ENCODE measurements at regions not wholly inside any gene's neighbourhood (a gene's known extent, or its start where the extent isn't known, plus 50 kb on each side); places are given as distances from the start of the nearest gene placed in this dataset.

- no peak overlapping the region for H3K27ac ChIP-seq
- DNase-seq (ENCODE audit: low spot score): no peak
- TF ChIP-seq, protein P1, sequence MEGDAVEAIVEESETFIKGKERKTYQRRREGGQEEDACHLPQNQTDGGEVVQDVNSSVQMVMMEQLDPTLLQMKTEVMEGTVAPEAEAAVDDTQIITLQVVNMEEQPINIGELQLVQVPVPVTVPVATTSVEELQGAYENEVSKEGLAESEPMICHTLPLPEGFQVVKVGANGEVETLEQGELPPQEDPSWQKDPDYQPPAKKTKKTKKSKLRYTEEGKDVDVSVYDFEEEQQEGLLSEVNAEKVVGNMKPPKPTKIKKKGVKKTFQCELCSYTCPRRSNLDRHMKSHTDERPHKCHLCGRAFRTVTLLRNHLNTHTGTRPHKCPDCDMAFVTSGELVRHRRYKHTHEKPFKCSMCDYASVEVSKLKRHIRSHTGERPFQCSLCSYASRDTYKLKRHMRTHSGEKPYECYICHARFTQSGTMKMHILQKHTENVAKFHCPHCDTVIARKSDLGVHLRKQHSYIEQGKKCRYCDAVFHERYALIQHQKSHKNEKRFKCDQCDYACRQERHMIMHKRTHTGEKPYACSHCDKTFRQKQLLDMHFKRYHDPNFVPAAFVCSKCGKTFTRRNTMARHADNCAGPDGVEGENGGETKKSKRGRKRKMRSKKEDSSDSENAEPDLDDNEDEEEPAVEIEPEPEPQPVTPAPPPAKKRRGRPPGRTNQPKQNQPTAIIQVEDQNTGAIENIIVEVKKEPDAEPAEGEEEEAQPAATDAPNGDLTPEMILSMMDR (IDR thresholded peaks at IDR 0.05): no peak
- no peak overlapping the region for H3K4me3 ChIP-seq
Observed at GRCh38 chr18:28689588-28689987, 512.7 kb upstream of the CDH2 start.

- no peak overlapping the region for H3K27ac ChIP-seq
- H3K4me3 ChIP-seq: no peak overlapping the region
- TF ChIP-seq, protein P1 (IDR thresholded peaks at IDR 0.05): no peak
- no peak for DNase-seq (ENCODE audit: low spot score)
Observed at GRCh38 chr18:28684746-28685355, 507.9 kb upstream of the CDH2 start.

DNA sequence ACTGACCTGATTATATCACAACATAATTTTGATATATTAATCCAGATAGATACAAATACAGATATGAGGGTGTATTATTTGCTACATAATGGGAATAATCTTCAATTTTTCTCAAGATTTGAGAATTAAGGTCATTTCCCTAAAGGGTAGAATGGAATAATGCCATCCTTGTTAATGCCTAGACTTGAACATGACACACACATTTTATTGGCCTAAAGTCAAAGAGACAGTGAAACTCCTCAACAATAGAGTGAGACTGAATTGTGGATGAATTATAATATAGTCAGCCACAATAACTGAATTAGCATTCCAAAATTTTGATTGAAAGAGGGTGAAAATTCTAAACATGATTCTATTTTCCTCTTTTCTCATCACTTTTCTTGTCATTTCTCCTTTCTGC lies 506.0 kb upstream of the CDH2 start:
- Histone ChIP-seq H3K4me3 (no peak overlapping the region), H3K27ac (no peak overlapping the region)
- TF ChIP-seq, protein P1 (IDR thresholded peaks at IDR 0.05): no peak
- no peak for DNase-seq (ENCODE audit: low spot score)

DNA sequence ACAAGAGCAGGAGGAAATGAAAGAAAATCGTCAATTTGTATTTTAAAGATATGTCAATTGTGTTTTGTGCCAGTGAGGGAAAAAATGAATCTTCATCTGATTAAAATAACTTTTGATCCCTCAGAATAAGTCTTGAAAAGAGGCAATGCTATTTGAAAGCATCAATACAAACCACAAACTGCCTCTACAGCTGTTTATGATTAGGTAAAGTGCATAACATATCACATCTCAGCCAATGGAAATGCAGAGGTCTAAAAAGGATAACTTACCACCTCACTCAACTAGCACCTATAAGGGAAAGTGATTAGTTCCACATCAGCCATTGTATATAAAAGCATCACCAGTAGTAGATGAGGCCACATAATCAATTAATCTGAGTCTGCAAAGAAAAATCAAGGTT lies 492.2 kb upstream of the CDH2 start:
- TF ChIP-seq, protein P1 (IDR thresholded peaks at IDR 0.05): no peak
- DNase-seq (ENCODE audit: low spot score): no peak
- Histone ChIP-seq H3K4me3 (no peak overlapping the region), H3K27ac (no peak overlapping the region)

DNA sequence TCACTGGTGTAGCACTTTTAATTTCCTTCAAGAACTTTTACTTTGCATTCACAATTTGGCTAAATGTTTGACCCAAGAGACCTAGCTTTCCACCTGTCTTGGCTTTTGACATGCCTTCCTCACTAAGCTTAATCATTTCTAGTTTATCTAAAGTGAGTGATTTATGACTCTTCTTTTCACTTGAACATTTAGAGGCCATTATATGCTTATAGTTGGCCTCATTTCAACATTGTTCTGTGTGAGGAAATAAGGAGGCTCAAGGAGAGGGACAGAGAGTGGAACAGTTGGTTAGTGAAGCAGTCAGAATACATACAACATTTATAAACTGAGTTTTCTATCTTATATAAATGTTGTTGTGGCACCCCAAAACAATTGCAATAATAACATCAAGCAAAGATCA lies 489.3 kb upstream of the CDH2 start:
- Histone ChIP-seq H3K27ac (no peak overlapping the region), H3K4me3 (no peak overlapping the region)
- no peak for DNase-seq (ENCODE audit: low spot score)
- TF ChIP-seq, protein P1 (IDR thresholded peaks at IDR 0.05): no peak

DNA sequence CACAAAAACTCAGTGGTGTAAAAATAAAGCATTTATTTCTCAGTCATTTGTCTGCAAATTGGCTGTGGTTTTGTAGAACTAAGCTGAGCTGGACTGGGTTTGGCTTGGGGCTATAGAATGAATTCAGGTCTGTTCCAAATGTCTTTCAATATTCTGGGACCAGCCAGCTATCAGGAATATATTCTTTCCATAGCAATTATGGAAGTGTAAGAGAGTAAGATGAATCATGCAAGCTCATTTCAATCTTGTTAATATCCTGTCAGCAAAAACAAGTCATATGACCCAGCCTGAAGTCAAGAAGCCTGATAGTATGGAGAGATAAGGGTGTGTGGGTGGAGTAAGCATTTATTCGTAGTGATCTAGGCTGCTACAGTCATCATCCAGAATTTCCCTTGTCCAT lies 481.0 kb upstream of the CDH2 start:
- no peak for DNase-seq (ENCODE audit: low spot score)
- no peak overlapping the region for H3K27ac ChIP-seq
- TF ChIP-seq, protein P1 (IDR thresholded peaks at IDR 0.05): no peak

GRCh38 chr18:28652654-28653053 lies 475.7 kb upstream of the CDH2 start:
- no peak overlapping the region for H3K4me3 ChIP-seq
- no peak for DNase-seq (ENCODE audit: low spot score)
- TF ChIP-seq, protein P1 (IDR thresholded peaks at IDR 0.05): no peak
- H3K27ac ChIP-seq: no peak overlapping the region

More for the DNA sequence above, 481.0 kb upstream of the CDH2 start:
- no peak overlapping the region for H3K4me3 ChIP-seq
